Activated naive CD8-positive, alpha-beta T cell treated with anti-CD3 and anti-CD28 coated beads, Interleukin-2, amount 50 U/mL, for 16 hours (primary cell): ENCODE measurements at regions not wholly inside any gene's neighbourhood (a gene's known extent, or its start where the extent isn't known, plus 50 kb on each side); places are given as distances from the start of the nearest gene placed in this dataset.

Experiments
- DNase-seq: peaks from one replicate; pipeline ENCODE4 v3.0.0-alpha.2; 2020; ENCODE audit warnings: low read depth, low spot score

DNA sequence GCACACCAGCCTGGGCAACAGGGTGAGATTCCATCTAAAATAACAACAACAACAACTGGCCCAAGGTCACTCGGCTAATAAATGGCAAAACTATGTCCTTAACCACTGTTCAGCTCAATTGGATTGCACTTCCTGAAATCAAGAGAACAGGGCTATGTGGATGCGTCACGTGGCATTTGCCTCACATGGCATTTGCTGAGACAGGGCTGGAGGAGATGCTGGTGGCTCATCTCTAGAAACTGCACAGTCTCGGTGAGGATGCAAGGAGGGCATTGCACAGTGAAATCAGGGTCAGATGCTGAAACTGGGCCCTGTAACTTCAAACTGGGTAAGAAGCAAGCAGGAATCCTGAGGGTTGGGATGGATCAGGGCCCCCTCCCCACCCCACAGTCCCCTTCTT, 171.9 kb downstream of the BUD13 start:
- no peak for DNase-seq

DNA sequence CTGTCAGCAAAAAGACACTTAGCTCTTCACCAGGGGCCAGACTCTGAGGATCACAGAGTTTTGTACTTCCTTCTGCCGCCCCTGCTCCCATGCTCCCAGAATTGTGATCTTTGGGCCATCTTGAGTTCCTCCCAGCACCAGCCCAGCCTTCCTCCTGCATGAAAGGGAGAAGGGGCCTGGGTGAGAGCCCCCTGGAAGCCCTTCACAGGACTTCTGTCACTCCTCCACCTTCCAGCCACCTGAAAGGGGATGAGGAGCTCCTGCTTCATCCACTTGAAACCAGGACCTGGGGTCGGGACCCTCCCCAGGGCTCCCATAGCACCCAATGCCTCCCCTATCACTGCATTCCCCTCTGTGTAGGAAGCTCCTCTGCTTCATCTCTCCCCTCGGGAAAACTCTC, 174.2 kb downstream of the BUD13 start:
- no peak for DNase-seq

DNA sequence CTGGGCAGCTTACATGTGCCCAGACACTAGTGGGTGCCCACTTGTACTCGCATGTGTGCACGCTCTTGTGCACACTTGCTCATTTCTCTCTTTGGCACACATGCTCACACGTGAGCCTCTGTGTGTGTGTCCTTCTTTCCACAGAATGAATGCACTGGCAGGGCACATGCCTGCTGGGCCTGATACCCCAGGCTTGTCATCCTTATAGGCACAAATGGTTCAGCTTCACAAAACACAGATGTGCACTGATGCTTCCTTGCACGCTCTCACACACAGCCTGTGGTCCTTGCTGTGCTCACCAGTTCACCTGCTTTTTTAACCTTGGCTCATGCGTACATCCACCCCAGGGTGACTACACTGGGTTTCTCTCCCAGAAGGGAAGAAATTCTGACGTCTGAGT, 174.8 kb downstream of the BUD13 start:
- no peak for DNase-seq

DNA sequence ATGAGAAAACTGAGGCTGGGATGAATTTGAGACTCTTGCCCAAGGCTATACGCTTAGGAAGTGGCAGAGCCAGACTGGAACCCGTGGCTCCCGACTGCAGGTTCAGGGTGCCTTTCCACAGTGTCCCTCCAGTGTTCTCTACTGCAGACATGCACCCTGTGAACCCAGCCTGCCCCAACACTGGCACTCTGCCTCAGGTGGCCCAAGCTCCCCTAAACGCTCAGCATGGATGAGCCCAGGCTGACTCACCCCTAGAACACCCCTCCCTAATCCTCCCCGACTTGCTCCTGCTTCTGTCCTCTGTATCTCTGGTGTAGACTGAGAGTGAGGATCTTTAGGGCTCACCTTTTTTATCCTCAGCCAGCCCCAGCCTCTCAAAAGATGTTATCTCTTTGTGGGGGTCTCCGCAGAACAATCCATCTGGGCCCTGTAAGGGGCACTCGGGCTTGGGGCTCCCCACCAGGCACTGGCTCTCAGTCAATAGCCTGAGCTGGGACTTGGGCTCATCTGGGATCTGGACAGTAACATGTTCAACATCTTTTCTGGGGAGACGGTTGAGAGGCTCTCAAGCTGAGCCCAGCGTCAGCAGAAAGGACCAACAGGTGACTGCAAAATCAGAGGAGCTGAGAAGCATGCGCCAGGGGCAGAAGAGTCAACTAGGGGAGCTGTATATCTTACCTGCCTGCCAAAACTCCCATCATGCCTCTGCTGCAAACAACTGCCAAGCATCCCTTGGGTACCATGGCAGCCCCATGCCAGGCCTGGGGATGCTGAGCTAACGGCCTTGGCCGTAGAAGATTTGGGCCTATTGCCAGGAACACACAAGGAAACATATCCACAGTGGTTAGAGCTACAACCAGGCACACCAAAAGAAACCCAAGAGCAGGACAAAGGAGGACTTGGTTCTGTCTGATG, 176.2 kb downstream of the BUD13 start:
- DNase-seq: no peak

DNA sequence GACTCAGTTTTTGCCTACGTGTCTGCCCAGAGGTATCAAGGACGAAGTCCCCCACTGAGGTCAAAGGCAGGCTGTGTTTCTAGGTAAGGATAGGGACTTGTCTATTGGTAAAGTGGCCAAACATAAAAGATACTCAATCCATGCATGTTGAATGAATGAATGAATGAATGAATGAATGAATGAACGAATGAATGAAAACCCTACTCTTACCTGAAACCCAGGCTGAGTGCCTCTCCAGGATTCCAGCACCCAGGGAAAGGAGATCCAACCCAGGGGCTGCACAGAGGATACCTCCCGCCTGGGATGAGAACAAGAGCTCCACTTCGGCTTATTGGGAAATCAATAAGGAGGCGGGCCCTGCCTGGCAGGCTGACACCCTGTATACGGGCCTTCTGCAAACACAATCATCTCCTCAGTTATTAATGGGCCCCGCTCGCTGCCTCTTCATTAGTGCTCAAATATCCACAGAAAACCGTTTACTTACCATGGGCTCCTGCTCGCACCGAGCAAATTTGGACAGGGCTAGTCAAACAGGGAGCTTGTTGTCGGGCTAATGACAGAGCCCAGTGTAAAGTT, 177.4 kb downstream of the BUD13 start:
- no peak for DNase-seq

DNA sequence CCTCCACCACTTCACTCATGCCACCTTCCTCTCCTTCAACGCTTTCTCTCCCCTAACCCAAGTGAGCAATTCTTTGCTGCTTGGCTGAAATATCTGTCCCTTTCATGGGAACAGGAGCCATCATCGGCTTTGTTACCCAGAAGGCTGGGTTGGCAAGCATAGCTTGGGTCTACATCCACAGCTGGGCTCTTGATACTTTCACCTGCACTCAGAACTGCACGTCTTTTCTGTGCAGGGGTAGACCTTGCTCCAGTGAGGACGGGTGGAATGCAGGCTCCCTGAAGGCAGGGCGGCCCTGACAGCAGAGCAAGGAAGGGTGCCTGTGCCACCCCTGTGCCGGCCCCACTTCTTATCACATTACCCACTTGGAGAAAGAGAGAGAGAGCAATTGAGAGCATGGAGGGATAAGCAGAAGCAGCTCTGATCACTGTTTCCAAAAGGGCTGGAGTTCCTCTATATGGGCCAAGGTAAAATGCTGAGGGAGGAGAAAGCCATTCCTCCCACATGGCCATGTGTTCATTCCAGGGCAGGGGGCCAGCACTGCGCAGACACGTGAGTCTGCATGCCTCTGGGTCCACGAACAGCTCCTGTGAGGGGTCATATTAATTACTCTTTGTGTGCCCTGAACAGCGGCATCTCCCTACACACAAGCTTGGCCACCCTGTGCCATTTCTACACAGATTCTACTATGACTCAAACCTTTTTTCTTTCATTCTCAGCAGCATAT, 181.8 kb downstream of the BUD13 start:
- no peak for DNase-seq

DNA sequence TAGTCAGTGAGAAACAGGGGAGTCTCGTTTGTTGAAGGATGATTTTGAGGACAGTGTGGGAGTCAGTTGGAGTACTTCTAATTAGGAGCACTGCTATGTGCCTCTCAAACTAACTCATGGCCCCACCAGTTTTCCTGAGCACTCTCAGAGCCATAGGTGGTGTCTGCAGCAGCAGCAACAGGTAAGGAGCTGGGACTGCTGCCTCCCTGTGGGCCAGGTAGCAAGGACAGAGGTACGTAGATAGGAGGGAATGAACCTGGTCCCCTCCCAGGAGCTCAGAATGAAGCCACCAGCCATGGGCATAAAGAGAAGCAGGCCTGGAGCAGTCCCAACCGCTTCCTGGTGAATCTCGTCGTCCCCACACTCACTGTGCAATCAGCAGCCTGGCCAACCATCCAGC, 183.4 kb downstream of the BUD13 start:
- DNase-seq: no peak

DNA sequence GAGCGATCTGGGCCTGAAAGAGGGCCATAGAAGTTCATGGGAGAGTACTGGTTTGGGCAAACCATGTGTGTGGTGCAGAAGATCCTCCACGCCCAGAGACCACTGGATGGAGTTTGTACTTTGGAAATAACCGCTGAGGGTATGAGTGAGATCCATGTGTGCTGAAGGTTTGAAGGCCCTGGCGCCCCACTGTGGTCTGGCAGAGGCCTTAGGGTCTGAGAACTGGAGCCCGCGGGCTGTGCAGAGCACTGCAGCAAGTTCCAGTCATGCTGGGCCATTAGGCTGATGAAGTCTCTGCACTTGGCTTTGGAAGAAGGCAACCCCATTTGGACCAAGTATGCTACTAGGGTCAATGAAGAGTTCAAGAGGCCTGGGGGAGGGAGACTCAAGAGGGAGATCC, 186.4 kb downstream of the BUD13 start:
- DNase-seq: no peak

DNA sequence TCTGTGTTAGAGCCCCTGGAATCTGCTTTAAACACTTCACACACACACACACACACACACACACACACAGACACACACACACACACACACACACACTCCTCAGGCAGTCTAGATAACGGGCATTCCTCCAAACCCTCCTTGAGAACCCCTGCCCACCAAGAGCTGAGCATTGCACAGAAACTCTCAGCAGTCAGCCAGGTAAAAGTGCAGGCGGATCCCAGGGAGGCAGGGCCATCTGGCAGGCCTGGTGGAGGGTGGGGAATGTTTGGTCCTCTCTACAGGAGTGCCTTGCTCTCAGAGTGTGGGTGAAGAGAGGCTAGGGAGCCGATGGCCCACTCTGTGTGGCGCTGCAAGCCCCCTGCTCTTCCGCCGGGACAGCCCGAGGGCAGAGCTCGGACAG, 190.2 kb downstream of the BUD13 start:
- DNase-seq: no peak

DNA sequence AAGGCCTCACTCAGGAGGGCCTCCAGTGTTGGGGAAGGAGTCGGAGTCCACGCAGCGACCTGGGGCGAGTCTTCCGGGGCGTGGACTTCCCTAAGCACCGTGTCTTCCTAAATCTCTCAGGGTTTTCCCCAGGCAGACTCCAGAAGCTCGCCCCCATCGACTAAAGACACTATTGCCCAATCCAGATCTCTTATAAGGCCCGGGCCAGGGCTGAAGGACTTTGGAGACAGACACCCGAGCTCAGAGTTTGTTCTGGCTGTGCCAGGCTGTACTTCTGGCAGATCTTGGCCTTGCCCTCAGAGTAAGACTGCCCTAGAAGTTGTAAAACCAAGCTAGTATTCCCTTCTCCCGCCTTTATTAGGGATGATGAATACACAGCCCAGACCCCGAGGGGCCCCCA, 191.4 kb downstream of the BUD13 start:
- DNase-seq: no peak

DNA sequence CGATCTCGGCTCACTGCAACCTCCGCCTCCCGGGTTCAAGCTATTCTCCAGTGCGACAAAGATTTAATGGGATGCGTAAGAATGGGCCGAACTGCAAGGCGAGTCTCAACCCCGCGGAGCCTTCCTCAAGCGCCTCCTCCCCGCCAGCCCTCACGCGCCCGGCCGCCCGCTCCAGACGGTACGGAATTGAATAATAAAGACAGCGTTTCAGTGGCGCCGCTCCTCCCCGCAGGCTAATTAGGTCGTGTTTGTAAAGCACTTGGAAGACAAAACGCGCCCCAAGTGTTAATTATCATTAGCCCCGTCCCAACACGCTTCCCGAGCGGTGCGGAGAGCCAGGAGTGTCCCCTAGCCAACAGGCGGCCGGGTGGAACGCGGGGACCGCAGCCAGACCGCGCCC, 192.0 kb downstream of the BUD13 start:
- no peak for DNase-seq

DNA sequence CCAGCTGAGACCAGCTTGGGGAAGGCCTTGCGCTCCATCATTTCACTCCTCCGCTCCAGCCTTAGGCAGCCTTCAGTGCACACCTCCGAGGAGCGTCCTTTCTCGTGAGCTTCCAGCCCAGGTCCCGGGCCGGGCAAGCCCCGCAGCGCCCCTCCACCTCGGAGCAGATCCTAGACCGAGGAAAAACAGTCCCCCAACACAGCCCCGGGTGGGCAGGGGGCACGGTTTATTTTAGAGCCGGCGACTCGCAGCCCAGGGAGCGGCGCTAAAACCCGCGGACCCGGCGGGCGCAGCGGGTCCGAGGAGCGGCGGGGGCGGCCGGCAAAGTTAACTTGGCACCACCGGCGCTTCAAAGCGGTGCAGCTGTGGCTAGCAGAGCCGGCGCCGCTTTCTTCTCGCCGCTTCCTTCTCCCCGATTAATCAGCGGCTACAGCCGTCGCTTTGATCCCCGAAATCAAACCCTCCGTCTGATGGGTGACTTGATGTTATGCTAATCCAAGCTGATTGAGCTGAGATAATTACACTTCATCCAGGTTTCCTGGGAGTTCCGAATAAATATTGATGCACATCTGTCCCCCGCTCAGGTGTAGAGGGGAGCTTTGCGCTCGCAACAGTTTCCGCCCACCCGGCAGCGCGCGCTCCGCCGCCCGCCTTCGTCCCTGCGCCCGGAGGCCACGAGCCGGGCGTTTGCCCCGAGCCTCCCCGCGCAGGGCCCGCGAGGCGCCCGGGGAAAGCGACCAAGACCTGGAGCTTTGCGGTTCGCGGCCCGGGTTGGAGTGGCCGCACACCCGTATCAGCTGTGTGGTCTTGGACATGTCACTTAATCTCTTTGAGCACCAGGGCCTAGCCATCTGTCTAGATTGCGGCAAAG, 192.7 kb downstream of the BUD13 start:
- DNase-seq: no peak

DNA sequence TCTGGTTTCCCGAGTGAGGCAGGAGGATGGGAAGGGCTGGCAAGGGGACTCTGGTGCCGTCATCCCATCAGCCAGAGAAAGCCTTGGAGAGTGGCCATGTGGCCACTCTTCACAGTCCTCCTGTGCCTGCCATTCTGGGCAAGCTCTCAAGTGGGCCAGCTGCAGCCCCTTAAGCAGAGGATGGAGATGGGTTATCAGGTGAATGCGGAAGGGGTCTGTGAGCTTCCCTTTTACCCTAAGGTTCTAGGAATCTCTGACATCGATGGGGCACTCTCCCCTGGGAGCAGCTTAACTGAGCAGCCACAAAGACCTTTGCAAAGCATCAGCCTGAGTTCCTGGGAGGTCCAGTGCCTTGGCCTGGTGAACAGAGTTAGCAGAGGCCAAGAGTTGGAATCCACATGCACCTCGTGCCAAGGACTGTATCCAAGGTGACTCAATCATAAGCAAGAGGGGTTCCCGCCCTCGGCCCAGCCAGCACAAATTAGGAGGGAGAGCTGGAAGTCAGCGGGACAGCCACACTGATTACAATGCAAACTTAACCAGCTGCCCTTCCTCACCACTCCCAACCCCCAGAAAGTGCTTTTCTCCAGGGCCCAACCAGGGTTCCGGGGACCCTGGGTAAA, 193.6 kb downstream of the BUD13 start:
- DNase-seq: no peak

DNA sequence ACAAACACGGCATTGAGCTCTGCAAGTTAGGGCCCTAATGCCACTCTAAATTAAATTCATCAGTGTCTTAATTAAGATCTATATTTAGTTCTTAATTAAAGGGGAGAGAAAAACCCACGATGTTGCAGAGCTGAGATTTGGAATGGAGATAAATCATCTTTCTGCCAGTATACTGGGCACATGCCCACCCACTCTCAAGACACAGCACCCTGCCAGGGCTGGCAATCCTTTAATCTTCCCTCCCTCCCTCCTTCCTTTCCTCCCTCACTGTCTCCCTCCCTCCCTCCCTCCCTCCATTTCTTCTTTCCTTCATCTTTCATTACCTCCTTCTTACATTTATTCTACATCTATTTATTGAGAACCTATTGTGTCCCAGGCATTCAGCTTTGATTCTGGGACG, 194.8 kb downstream of the BUD13 start:
- no peak for DNase-seq

DNA sequence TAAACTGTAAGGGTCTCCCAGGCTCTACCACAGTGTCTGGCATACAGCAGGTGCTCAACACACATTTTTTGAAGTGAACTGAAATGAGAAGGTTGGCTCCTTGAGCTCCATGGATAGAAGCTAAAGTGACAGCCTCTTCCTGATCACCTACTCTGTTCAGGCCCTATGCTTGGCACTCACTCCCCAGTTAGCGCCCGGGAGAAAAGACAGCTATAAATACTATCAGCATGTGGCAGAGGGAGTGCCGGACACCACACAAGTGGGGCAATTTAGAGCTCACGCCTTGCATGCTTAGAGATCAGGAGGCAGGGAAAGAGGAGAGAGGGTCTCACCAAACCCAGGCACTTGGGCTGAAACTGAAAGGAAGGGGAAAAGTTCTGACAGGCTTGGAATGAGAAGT, 195.5 kb downstream of the BUD13 start:
- no peak for DNase-seq

DNA sequence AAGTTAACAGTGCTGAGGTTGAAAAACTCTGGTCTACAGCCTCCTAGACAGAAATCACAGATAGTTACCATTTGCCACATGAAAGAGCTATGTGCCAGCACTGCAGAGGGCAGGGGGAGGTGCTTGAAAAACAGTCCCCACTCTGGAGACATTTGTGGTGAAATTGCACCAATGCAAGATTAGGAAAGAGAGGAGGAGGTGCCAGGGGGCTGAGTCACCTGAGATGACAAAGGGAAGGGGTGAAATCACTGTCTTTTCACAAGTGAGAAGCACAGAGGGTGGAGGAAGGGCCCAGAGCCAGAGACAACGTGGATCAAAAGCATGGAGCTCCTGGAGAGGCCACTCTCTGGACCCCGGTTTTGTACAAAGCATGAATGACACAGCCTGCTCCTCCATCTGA, 196.3 kb downstream of the BUD13 start:
- no peak for DNase-seq

DNA sequence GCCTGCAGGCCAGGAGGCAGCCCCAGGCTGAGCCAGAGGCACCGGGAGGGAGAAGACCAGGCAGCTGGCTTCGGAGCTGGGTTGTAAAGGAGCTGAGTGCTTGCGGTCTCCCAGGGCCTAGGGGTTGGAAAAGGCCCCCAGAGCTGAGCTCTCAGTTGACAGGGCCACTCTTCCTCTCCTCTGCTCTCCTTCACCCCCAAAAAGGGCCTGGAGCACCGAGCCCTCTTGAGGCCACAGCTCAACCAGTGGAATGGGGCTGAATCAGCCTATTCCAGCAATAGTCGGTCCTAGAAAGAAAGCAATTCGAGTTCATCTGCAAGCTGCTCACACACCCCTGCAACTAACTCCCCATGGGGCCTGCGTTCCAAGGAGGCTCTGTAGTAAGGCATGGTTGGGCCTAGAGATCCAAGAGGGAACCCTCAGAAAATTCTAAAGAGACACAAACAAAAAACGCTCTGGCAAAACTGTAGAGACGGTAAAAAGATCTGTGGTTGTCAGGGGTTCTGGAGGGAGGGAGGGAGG, 205.0 kb downstream of the BUD13 start:
- no peak for DNase-seq

DNA sequence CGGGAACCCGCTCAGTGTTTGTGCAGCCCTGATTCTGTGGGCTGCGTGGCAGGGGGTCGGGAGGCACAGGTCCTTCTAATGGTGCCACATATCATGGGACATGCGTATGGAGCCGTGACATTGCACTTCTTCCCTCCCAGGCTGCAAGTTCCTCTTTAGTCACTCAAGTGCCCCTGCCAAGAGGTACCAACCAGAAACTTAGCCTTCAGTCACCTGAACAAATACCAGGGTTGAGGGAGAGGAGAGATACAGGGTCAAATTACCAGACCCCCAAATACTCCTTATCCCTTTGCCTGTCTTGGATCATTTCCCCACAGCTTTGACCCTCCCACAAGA, 209.1 kb downstream of the BUD13 start:
- DNase-seq: no peak

DNA sequence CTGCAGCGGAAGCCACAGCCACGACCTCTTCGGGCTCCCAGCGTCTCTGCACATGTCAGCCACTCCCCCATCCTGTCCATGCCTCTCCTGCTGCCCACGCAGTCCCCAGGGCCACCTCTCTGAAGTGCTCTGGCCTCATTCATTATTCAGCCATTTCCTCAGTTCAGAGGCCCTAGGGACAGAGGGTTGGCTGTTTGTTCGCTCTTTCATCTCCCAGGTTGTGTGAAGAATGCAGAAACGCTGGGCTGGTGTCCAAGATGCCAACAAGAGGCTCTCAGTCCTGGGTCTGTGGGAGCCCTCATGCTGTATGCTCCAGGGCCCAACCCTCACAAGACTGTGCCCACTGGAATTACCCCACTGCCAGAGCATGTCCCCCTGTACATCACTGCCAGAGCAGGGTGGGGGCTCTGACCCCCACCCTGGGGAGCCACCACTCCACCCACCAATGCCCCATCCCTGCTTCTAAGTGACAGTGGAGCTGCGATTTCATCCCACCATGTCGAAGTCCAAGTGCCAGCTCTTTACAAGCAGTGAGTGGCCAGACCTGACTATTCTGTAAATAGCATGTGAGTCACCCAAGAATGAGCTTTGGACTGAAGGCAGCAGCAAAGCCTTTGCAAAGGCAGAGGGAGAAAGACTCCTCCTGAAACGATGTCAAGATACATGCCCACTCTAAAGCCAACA, 209.6 kb downstream of the BUD13 start:
- DNase-seq: no peak

DNA sequence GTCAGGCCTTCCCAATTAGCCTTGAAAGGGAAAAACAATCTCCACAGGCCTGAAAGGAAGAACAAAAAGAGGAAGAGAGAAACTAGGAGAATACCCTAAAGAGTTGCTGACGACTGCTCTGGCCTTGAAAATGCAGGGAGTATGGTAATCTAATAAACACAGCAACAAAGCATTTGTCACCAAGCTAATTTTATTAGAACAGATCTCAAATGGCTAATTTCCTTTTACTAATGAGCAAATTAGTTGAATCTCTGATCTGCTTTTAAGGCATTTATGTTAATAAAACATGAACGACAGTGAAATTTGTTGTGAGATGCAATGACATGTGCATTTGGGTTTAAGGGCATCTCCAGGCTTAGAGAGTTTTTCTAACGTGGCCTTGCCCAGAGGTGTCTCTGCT, 212.2 kb downstream of the BUD13 start:
- no peak for DNase-seq
